Upper lobe of left lung (tissue), 4 donors: ENCODE measurements at regions not wholly inside any gene's neighbourhood (a gene's known extent, or its start where the extent isn't known, plus 50 kb on each side); places are given as distances from the start of the nearest gene placed in this dataset.

Experiments used
- POLR2A ChIP-seq, 4 donors: fragments of 450-650 bp; IDR thresholded peaks; one replicate each; pipeline ENCODE4 v1.5.1; 2016 to 2017; ENCODE audit warnings: antibody characterized with exemption in 4 of 4, mild to moderate bottlenecking in 2 of 4
- TF ChIP-seq, protein P1 (sequence below), 6 experiments: fragments of 450-650 bp in 4 of 6; fragments of 200-600 bp in 2 of 6; sonication (generic) in 2 of 6; IDR thresholded peaks; one replicate each; pipeline ENCODE4 v1.5.1; 2016 to 2019; ENCODE audit warnings: antibody characterized with exemption in 6 of 6

DNA sequence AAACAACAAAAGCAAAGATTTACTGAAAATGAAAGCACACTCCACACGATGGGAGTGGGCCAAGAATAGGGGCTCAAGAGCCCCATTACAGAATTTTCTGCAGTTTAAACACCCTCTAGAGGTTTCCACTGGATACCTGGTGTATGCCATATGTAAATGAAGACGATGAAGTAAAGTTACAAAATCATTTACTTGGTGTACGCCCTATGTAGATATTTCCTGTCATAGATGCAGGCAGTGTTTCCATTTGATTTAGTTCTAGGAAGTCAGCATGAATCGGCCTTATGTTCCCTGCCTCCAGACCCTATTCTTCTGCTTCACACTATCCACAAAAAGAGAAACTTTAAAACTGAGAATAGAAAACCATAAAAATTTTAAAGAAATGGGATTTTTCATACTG, 404.4 kb upstream of the GJE1 start:
- TF ChIP-seq, protein P1, sequence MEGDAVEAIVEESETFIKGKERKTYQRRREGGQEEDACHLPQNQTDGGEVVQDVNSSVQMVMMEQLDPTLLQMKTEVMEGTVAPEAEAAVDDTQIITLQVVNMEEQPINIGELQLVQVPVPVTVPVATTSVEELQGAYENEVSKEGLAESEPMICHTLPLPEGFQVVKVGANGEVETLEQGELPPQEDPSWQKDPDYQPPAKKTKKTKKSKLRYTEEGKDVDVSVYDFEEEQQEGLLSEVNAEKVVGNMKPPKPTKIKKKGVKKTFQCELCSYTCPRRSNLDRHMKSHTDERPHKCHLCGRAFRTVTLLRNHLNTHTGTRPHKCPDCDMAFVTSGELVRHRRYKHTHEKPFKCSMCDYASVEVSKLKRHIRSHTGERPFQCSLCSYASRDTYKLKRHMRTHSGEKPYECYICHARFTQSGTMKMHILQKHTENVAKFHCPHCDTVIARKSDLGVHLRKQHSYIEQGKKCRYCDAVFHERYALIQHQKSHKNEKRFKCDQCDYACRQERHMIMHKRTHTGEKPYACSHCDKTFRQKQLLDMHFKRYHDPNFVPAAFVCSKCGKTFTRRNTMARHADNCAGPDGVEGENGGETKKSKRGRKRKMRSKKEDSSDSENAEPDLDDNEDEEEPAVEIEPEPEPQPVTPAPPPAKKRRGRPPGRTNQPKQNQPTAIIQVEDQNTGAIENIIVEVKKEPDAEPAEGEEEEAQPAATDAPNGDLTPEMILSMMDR (IDR thresholded peaks at IDR 0.05): no peak
- no peak for TF ChIP-seq POLR2A (IDR thresholded peaks at IDR 0.05)
